Brain microvascular endothelial cell (primary cell): ENCODE measurements at regions not wholly inside any gene's neighbourhood (a gene's known extent, or its start where the extent isn't known, plus 50 kb on each side); places are given as distances from the start of the nearest gene placed in this dataset.
"Not testable (repeated sequence)": the region's sequence is repeated elsewhere in the genome, so short reads cannot be mapped to it uniquely, and the experiment has no call there.

ENCODE experiments used
- DNase-seq: peaks from one replicate; pipeline ENCODE4 v3.0.0-alpha.2; 2020
- H3K27ac ChIP-seq: fragments of 250-450 bp; sonication (Bioruptor Pico); 2 replicates; pipeline ENCODE4 v1.5.1; 2020; ENCODE audit warnings: mild to moderate bottlenecking, moderate library complexity
- H3K27me3 ChIP-seq: fragments of 250-450 bp; sonication (Bioruptor Pico); replicated peaks from 2 replicates; pipeline ENCODE4 v1.5.1; 2020; ENCODE audit warnings: mild to moderate bottlenecking
- H3K36me3 ChIP-seq: fragments of 250-450 bp; sonication (Bioruptor Pico); replicated peaks from 2 replicates; pipeline ENCODE4 v1.5.1; 2020; ENCODE audit warnings: mild to moderate bottlenecking
- H3K4me3 ChIP-seq: 2 replicates; pipeline ENCODE4 v1.5.1; 2011; ENCODE audit warnings: low read depth, mild to moderate bottlenecking, control low read depth, low read length, moderate library complexity
- in situ Hi-C: cut with HindIII; loops from 2 replicates; pipeline ENCODE4 v1.10.0; 2017; ENCODE audit warnings: low sequenced_read_pairs, low pct_ligation_motif_present
- TF ChIP-seq, protein P1 (sequence below): IDR thresholded peaks from 2 replicates; pipeline ENCODE4 v1.5.1; 2011; ENCODE audit warnings: low read depth, mild to moderate bottlenecking, moderate library complexity, low read length, control low read depth, inconsistent platforms; ENCODE audit errors: missing control alignments

DNA sequence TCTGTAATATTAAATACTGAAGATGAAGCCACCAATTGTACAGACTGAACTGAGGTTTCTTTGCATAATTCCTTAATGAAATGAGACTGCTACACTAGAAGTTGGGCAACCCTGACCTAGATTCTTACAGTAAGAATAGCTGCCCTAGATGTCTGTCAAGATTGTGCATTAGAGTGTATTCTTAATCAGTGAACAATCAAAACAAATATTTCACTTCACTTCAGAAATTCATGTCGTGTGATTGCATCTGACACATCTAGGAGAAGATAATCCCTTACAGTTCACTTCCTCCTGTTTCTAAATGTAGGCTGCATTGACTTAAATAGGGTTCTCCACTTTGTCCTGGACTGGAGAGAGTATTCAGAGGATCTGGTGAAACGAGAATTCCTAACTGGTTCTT lies 283.1 kb downstream of the HNRNPD start:
- in situ Hi-C loops: no loop called here
- Histone ChIP-seq H3K4me3 (no peak overlapping the region), H3K27me3 (no peaks in the 10 kb centered on the region), H3K36me3 (no peaks in the 10 kb centered on the region), H3K27ac (no peak overlapping the region)
- DNase-seq: no peak
- TF ChIP-seq, protein P1, sequence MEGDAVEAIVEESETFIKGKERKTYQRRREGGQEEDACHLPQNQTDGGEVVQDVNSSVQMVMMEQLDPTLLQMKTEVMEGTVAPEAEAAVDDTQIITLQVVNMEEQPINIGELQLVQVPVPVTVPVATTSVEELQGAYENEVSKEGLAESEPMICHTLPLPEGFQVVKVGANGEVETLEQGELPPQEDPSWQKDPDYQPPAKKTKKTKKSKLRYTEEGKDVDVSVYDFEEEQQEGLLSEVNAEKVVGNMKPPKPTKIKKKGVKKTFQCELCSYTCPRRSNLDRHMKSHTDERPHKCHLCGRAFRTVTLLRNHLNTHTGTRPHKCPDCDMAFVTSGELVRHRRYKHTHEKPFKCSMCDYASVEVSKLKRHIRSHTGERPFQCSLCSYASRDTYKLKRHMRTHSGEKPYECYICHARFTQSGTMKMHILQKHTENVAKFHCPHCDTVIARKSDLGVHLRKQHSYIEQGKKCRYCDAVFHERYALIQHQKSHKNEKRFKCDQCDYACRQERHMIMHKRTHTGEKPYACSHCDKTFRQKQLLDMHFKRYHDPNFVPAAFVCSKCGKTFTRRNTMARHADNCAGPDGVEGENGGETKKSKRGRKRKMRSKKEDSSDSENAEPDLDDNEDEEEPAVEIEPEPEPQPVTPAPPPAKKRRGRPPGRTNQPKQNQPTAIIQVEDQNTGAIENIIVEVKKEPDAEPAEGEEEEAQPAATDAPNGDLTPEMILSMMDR: no peak

DNA sequence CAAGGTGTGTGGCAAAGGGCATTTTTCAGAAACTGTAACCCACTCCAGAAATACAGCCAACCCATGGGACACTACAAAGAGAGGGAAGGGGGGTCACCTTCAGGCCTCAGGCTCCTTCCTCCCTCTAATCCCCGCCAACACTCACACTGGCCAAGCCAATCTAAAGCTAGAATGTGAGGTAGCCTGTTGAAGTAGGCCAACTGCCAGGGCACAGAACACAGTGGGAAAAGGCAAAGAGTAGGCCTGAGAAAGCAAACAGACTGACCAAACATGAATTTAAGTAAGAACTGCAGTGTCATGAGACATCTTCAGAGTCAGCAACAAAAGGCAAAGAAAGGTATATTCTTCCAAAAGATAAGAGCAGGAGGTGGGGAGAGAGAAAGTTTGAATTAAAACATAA lies 289.0 kb downstream of the HNRNPD start:
- H3K36me3 ChIP-seq: no peaks in the 10 kb centered on the region
- DNase-seq: no peak
- H3K4me3 ChIP-seq: no peak overlapping the region
- in situ Hi-C loops: no loop called here
- TF ChIP-seq, protein P1: no peak
- no peaks in the 10 kb centered on the region for H3K27me3 ChIP-seq
- no peak overlapping the region for H3K27ac ChIP-seq

DNA sequence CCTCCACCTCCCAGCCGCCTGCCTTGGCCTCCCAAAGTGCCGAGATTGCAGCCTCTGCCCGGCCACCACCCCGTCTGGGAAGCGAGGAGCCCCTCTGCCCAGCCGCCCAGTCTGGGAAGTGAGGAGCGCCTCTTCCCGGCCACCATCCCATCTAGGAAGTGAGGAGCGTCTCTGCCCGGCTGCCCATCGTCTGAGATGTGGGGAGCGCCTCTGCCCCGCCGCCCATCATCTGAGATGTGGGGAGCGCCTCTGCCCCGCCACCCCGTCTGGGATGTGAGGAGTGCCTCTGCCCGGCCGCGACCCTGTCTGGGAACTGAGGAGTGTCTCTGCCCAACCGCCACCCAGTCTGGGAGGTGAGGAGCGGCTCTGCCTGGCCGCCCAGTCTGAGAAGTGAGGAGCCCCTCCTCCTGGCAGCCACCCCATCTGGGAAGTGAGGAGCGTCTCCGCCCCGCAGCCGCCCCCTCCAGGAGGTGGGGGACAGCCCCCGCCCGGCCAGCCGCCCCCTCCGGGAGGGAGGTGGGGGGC lies 296.3 kb downstream of the HNRNPD start:
- DNase-seq, H3K27ac ChIP-seq, in situ Hi-C loops, H3K36me3 ChIP-seq, H3K4me3 ChIP-seq, H3K27me3 ChIP-seq: not testable (repeated sequence)

DNA sequence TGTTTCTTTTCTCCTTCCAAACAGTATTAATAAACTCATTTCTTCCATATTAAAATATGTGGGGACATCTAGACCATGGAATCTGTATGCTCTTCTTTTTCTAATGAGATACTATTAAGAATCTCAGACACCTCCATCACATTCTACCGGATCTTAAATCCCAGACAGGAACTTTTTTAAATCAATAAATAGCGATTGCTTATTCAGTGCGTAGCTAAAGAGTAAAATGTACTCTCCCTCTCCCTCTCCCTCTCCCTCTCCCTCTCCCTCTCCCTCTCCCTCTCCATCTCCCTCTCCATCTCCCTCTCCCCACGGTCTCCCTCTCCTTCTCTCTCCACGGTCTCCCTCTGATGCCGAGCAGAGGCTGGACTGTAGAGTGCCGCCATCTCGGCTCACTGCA lies 297.0 kb downstream of the HNRNPD start:
- no peak overlapping the region for H3K27ac ChIP-seq
- no peak for DNase-seq
- in situ Hi-C loops: no loop called here
- no peak overlapping the region for H3K4me3 ChIP-seq
- no peaks in the 10 kb centered on the region for H3K36me3 ChIP-seq
- TF ChIP-seq, protein P1: no peak
- no peaks in the 10 kb centered on the region for H3K27me3 ChIP-seq

DNA sequence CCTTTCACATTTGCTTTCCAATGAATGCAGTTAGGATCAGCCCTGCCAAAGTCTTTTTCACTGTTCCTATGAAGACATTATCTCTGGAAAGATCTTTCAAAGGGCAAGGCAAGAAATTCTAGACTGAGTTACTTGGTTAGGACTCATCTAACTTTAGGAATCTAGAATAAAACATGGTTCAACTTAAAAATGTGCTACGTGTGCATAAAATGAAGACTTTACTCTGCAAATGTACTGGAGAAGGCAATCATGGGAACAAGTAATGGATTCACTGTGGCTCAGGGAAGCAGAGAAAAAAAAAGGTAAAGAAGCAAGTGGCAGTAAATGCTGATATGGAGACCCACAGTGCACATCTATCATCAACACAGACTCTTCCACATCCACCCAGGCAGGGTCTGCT lies 297.4 kb downstream of the HNRNPD start:
- TF ChIP-seq, protein P1: no peak
- in situ Hi-C loops: no loop called here

DNA sequence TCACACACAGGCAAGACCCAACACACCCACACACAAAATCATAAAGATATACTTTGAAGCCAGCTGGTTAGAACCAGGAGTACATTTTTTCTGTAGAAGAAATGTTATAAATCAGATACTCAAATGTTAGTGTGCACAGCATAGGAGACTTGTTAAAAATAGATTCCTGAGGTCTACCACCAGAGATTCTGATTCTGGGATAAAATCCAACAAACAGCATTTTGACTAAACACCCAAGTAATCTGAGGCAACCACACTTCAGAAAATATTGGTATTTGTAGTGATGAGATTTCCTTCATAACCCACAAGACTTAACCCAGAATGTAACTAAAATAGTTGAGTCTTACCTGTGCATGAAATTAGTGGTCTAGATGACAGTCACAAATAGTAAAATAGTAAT lies 301.8 kb downstream of the HNRNPD start:
- TF ChIP-seq, protein P1: no peak
- Histone ChIP-seq H3K36me3 (no peaks in the 10 kb centered on the region), H3K4me3 (no peak overlapping the region), H3K27me3 (no peaks in the 10 kb centered on the region), H3K27ac (no peak overlapping the region)
- no peak for DNase-seq
- in situ Hi-C loops: no loop called here

More for the DNA sequence above, 297.4 kb downstream of the HNRNPD start:
- H3K4me3 ChIP-seq: no peak overlapping the region
- no peak for DNase-seq
- H3K27ac ChIP-seq: no peak overlapping the region
- H3K36me3 ChIP-seq: no peaks in the 10 kb centered on the region
- H3K27me3 ChIP-seq: no peaks in the 10 kb centered on the region
